Activated CD4-positive, alpha-beta T cell treated with anti-CD3 and anti-CD28 coated beads for 36 hours (primary cell): ENCODE measurements at regions not wholly inside any gene's neighbourhood (a gene's known extent, or its start where the extent isn't known, plus 50 kb on each side); places are given as distances from the start of the nearest gene placed in this dataset.
"Not testable (repeated sequence)": the region's sequence is repeated elsewhere in the genome, so short reads cannot be mapped to it uniquely, and the experiment has no call there.

Experiments used
- ATAC-seq: fragments of 200-7000 bp; cut with Tn5 transposase; one replicate; pipeline ENCODE4 v1.10.0; 2021; ENCODE audit warnings: mild to moderate bottlenecking, moderate library complexity
- CTCF ChIA-PET: fragments of 350-600 bp; sonication (Branson Sonifier 250); formaldehyde crosslinking; loops from one replicate; lab custom pipeline; 2021; ENCODE audit warnings: antibody characterized with exemption; lab: Charles Lee
- POLR2A ChIA-PET: fragments of 350-600 bp; sonication (Branson Sonifier 250); formaldehyde crosslinking; loops from one replicate; lab custom pipeline; 2021; ENCODE audit warnings: antibody characterized with exemption, inconsistent platforms; lab: Charles Lee
- DNase-seq: peaks from one replicate; pipeline ENCODE4 v3.0.0-alpha.2; 2020
- H3K27ac Mint-ChIP-seq: one replicate; pipeline ENCODE4 v1.8.0; 2021; ENCODE audit warnings: mixed read lengths
- H3K27me3 Mint-ChIP-seq: one replicate; pipeline ENCODE4 v1.8.0; 2021; ENCODE audit warnings: mixed read lengths
- H3K36me3 Mint-ChIP-seq: one replicate; pipeline ENCODE4 v1.8.0; 2021; ENCODE audit warnings: low read depth, mixed read lengths
- H3K4me1 Mint-ChIP-seq: one replicate; pipeline ENCODE4 v1.8.0; 2021; ENCODE audit warnings: mixed read lengths
- H3K4me3 Mint-ChIP-seq: one replicate; pipeline ENCODE4 v1.8.0; 2021; ENCODE audit warnings: mild to moderate bottlenecking, moderate library complexity, mixed read lengths
- H3K9me3 Mint-ChIP-seq: one replicate; pipeline ENCODE4 v1.8.0; 2021; ENCODE audit warnings: low read depth, mixed read lengths
- intact Hi-C, 2 experiments: fragments of 100-400 bp; cut with DNase I in 1 of 2; cut with micrococcal nuclease in 1 of 2; formaldehyde crosslinking; loops; one replicate each; pipeline versions ENCODE4 v1.14.2 to v1.15.1; 2022 to 2024; cut with DNase I, micrococcal nuclease

DNA sequence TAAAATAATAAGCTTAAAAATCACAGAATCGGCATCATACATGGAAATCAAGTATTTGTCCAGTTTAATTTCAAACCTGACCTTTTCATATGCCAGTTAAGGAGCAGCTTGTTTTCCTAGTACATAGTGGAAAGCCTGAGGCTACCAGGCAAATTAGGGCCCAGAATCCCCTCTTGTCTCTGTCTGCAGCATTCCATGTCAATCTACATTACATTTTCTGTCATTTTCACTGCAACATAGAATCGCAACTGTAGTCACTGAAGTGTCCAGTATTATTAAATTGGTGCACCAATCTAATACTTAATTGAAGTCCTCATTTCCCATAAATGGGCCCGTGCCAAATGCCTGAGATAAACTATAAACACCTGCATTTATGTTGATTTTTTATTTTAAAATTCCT lies 1352.2 kb upstream of the ACO1 start:
- H3K4me1 Mint-ChIP-seq = peaks cover 8% of the 10 kb centered on the region
- H3K27me3 Mint-ChIP-seq = no peaks in the 10 kb centered on the region
- ChIA-PET CTCF (interaction anchor here (0.6 to 0.7 kb wide), 4 partner anchors 44 to 798 kb away, joined by 3 read pairs; no protein-coding TSS in a partner anchor), POLR2A (no interaction called here)
- H3K36me3 Mint-ChIP-seq = no peaks in the 10 kb centered on the region
- no peak overlapping the region for H3K4me3 Mint-ChIP-seq
- no peaks in the 10 kb centered on the region for H3K9me3 Mint-ChIP-seq
- DNase-seq (no peak), ATAC-seq (no peak)
- no peak overlapping the region for H3K27ac Mint-ChIP-seq
- intact Hi-C loops = no loop called here

DNA sequence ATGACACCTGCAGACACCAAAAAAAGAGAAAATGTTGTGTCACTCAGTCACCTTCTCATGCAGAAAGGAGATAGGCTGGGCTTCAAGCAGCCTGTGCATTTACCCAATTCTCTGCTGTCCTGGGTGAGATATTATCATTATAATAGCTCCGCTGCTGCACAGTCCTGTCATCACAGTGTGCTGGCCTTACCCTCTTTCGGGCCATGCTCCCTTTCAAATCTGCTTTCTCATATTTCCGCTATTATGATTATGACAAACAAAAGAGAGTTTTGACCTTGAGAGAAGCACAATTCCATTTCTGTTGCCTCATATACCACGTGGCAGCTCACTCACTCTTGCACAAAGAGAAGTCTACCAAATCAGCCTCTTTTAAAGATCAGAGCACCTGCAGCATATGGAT lies 1350.1 kb upstream of the ACO1 start:
- ATAC-seq (no peak), DNase-seq (no peak)
- Mint-ChIP-seq H3K36me3 (no peaks in the 10 kb centered on the region), H3K4me3 (no peak overlapping the region), H3K27ac (no peak overlapping the region), H3K9me3 (no peaks in the 10 kb centered on the region), H3K27me3 (no peaks in the 10 kb centered on the region), H3K4me1 (peaks cover 8% of the 10 kb centered on the region)
- POLR2A ChIA-PET = no interaction called here
- intact Hi-C loops = no loop called here
- CTCF ChIA-PET = no interaction called here

DNA sequence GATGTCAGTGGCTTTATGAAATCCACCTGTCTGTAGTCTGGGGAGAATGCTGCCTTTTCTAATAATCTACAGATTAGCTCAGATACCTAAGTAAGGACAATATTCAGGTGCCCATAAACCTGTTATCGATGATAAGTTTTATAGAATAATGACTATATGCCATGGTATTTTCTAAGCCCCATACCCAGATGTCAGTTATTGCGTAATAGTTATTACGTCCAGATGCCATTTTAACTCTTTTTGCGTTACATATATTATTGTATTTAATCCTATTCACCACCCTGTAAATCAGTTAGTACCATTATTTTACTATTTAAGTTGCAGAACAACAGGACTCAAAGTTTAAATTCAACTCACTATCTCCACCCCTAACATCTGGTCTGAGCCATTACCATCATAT lies 1343.9 kb upstream of the ACO1 start:
- ChIA-PET POLR2A (no interaction called here), CTCF (no interaction called here)
- Mint-ChIP-seq H3K27ac (no peak overlapping the region), H3K27me3 (no peaks in the 10 kb centered on the region), H3K4me1 (no peaks in the 10 kb centered on the region), H3K9me3 (no peaks in the 10 kb centered on the region), H3K36me3 (no peaks in the 10 kb centered on the region), H3K4me3 (no peak overlapping the region)
- DNase-seq (no peak), ATAC-seq (no peak)
- intact Hi-C loops = no loop called here

DNA sequence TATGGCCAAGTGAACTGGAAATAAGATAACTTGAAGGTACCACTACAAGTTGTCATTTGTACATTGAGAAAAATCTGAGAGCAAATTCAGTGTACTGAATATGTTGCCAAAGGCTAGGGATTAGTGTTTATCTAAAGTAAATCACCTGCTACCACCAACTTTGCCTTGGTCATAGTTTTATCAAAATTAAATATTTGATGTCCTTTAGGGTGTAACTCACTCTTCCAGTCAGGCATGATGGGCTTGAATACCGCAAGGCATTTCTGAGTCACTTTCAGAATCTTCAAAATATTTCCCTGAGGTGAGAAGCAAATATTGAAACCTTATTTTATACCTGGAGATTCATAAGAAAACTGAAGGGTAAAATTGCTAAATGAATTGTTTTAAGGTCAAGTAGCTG lies 1338.6 kb upstream of the ACO1 start:
- POLR2A ChIA-PET = no interaction called here
- no peaks in the 10 kb centered on the region for H3K9me3 Mint-ChIP-seq
- no peaks in the 10 kb centered on the region for H3K36me3 Mint-ChIP-seq
- H3K27me3 Mint-ChIP-seq = no peaks in the 10 kb centered on the region
- H3K4me1 Mint-ChIP-seq = no peaks in the 10 kb centered on the region
- ATAC-seq (no peak), DNase-seq (no peak)
- CTCF ChIA-PET = no interaction called here
- intact Hi-C loops = no loop called here
- H3K4me3 Mint-ChIP-seq = no peak overlapping the region
- no peak overlapping the region for H3K27ac Mint-ChIP-seq

DNA sequence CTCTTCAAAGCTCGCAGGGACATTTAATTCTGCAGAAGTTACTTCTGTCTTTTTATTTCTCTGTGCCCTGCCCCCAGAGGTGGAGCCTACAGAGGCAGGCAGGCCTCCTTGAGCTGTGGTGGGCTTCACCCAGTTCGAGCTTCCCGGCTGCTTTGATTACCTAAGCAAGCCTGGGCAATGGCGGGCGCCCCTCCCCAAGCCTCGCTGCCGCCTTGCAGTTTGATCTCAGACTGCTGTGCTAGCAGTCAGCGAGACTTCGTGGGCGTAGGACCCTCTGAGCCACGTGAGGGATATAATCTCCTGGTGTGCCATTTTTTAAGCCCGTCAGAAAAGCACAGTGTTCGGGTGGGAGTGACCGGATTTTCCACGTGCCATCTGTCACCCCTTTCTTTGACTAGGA lies 1322.9 kb upstream of the ACO1 start:
- H3K4me3 Mint-ChIP-seq, DNase-seq, ATAC-seq, H3K27me3 Mint-ChIP-seq, H3K9me3 Mint-ChIP-seq, POLR2A ChIA-PET, H3K27ac Mint-ChIP-seq, H3K4me1 Mint-ChIP-seq, intact Hi-C loops, CTCF ChIA-PET, H3K36me3 Mint-ChIP-seq: not testable (repeated sequence)

DNA sequence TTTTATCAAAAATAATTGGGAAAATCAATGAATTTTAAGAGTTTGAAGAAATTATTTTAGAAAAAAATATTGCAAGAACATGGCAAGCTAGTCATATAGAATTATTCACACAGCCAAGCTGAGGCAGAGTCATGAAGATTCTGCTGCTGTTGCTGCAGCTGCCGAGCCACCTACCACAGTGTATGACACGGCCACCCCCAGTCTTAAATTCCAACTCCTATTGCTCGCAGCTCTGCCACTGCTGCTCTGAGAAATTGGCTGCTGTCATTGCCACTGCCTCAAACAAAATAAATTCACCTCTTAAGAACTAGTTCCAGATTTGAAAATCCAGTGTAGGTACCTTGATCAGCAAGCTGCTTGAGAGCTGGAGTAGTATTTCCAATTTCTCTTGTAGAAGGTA lies 1318.8 kb upstream of the ACO1 start:
- ChIA-PET CTCF (no interaction called here), POLR2A (no interaction called here)
- ATAC-seq = no peak
- no peak for DNase-seq
- no peak overlapping the region for H3K27ac Mint-ChIP-seq
- H3K4me1 Mint-ChIP-seq = no peaks in the 10 kb centered on the region
- intact Hi-C loops = no loop called here
- H3K9me3 Mint-ChIP-seq = no peaks in the 10 kb centered on the region
- no peaks in the 10 kb centered on the region for H3K36me3 Mint-ChIP-seq
- H3K27me3 Mint-ChIP-seq = no peaks in the 10 kb centered on the region
- no peak overlapping the region for H3K4me3 Mint-ChIP-seq

DNA sequence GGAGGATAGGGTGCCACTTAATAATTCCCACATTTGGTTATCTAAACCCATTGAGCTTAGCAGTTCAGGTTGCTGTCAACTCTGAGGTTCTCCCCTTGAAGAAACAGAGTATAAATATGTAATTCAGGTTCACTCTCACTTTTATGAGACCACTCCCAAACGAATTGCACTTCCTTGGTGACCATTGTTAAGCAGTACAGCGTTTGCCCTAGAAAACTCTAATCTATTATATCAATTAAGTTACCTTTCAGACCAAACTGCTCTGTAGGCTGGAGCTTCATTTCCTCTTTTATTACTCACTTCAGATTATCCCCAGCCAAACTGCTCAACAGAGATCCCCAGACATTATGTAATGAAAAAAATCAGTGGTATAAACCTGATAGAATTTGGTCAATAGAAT lies 1317.0 kb upstream of the ACO1 start:
- H3K9me3 Mint-ChIP-seq = no peaks in the 10 kb centered on the region
- no peak overlapping the region for H3K27ac Mint-ChIP-seq
- POLR2A ChIA-PET = no interaction called here
- H3K36me3 Mint-ChIP-seq = no peaks in the 10 kb centered on the region
- H3K4me3 Mint-ChIP-seq = no peak overlapping the region
- no peaks in the 10 kb centered on the region for H3K4me1 Mint-ChIP-seq
- no peak for DNase-seq
- intact Hi-C loops = no loop called here
- ATAC-seq = no peak
- CTCF ChIA-PET = no interaction called here
- H3K27me3 Mint-ChIP-seq = peaks cover 2% of the 10 kb centered on the region

DNA sequence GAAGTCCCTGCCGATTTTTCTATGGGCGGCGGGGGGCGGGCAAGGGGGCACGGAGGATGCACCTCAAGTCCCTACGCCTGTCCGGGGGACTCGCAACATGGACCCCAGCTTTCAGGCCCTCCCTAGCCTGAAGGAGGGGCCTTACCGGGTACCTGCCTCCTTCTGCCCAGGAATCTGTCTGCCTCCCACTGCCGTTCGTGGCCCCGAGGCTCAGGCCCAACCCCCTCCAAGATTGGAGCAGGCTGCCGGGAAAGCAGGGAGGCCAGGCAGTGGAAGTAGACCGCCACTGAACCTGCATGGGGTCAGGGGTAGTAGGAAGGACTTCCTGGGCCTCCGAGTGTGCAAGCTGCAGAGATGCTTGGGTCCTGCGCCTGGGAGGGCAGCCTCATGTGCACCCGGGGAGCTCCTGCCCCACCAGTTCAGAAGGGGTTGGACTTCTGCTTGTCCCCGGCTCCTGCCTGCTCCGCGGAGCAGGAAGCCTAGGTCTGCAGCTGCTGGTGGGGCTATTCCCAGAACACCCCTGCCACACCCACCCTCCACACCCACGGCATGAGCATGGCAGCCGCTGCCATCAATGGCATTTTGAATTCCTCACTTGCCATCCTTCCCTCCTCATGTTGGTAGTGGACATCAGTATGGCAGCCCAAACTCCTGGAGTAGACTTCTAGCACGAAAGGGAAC lies 1312.7 kb upstream of the ACO1 start:
- CTCF ChIA-PET = no interaction called here
- H3K4me3 Mint-ChIP-seq = no peak overlapping the region
- ATAC-seq = no peak

DNA sequence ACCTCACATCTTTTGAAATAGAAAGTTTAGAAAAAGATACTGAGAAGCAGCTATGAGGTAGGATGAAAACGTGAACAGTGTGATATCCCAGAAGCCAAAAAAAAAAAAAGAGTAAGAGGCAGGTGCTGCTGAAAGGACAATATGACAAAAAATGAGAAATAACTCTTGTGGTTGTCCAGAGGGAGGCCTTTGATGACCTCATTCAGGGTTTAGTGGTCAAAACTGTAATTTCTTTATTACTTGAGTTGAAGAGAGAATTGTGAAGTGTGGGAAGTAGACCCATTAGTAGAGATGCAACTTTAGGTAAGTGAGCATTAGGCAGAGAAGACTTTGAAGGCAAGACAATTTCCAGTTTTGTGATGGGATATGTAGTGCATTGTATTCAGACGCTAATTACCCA lies 1306.3 kb upstream of the ACO1 start:
- POLR2A ChIA-PET = no interaction called here
- intact Hi-C loops = no loop called here
- H3K4me3 Mint-ChIP-seq = no peak overlapping the region
- no peaks in the 10 kb centered on the region for H3K4me1 Mint-ChIP-seq
- DNase-seq = no peak
- H3K27me3 Mint-ChIP-seq = no peaks in the 10 kb centered on the region
- no peak overlapping the region for H3K27ac Mint-ChIP-seq
- H3K9me3 Mint-ChIP-seq = no peaks in the 10 kb centered on the region
- no peak for ATAC-seq
- H3K36me3 Mint-ChIP-seq = no peaks in the 10 kb centered on the region
- CTCF ChIA-PET = no interaction called here

More for the DNA sequence above, 1312.7 kb upstream of the ACO1 start:
- POLR2A ChIA-PET = no interaction called here
- Mint-ChIP-seq H3K27ac (no peak overlapping the region), H3K4me1 (no peaks in the 10 kb centered on the region), H3K36me3 (no peaks in the 10 kb centered on the region), H3K27me3 (peaks cover 2% of the 10 kb centered on the region), H3K9me3 (no peaks in the 10 kb centered on the region)
- intact Hi-C loops = no loop called here
- no peak for DNase-seq

DNA sequence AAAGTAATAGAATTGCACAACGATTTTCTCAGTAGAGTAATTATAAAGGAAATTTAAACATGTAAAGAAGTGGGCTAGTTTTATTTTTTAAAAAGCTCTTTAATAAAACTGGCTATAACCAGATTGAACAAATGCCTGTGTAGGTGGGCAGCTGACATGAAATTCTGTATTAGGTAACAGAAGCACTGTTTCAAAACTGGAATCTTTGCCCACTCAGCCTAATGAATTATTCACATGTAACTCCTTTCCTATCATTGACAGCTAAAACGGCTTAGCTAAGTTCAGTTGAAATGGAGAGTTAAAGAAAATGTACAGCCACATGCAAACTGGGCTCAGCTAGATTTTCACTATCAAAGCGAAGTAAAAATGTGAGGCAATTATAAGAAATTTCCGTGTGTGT lies 1300.1 kb upstream of the ACO1 start:
- Mint-ChIP-seq H3K27ac (no peak overlapping the region), H3K4me1 (no peaks in the 10 kb centered on the region), H3K4me3 (no peak overlapping the region), H3K27me3 (no peaks in the 10 kb centered on the region), H3K36me3 (no peaks in the 10 kb centered on the region), H3K9me3 (no peaks in the 10 kb centered on the region)
- POLR2A ChIA-PET = interaction anchor here (0.6 kb wide), 1 partner anchor 119 kb away, joined by 4 read pairs; no protein-coding TSS in a partner anchor
- intact Hi-C loops = no loop called here
- DNase-seq (no peak), ATAC-seq (no peak)
- CTCF ChIA-PET = no interaction called here

DNA sequence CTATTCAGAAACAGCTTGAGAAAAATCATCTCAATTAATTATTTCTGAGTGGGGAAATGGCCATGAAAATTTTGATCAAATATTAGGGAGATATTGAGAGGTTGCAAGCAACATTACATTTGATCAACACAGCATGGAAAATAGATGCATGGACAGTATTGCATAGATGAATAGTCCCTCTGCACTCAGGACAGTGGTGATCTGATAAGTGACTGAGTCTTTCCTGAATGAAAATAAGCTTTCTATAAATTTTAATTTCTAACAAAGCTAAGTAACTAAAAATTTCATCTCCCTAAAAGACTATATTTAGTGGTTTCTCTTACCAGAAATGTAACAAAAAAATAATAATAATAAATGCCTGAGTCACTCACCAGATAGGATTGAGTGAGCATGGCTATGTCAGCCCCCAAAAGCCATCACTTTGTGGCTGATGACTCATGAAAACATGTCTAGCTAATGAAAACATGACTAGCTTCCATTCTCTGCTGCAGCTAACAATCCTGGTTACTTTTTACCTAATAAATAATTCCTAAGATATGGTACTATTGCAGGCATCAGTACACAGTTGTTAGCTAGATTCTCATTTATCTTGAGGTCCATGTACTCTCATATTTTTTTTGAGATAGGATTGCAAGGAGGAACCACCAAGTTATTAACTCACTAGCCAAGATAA lies 1294.8 kb upstream of the ACO1 start:
- no peak for DNase-seq
- Mint-ChIP-seq H3K36me3 (no peaks in the 10 kb centered on the region), H3K27me3 (no peaks in the 10 kb centered on the region), H3K27ac (no peak overlapping the region), H3K9me3 (no peaks in the 10 kb centered on the region), H3K4me3 (no peak overlapping the region), H3K4me1 (no peaks in the 10 kb centered on the region)
- intact Hi-C loops = no loop called here
- ChIA-PET POLR2A (no interaction called here), CTCF (interaction anchor here (1.0 kb wide), 2 partner anchors 8 to 17 kb away, joined by 3 read pairs; no protein-coding TSS in a partner anchor)
- ATAC-seq = no peak

DNA sequence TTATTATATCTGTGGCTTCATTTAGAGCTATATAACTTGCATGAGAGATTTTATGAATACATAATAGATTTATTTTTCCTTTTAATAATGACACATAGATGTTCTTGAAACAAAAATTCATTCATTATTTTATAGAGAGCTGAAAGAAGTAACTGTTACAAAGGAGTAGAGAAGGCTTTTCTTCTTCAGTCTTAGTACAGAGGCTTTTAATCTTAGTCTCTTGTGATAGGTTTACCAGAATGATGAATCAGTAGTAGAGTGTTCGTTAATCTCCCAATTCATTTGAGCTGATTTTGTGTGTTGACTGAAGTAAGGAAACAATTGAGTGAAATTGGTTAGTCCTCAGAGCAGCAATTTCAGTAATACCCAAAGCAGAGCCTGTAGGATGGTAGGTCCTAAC lies 1284.1 kb upstream of the ACO1 start:
- POLR2A ChIA-PET = no interaction called here
- H3K4me3 Mint-ChIP-seq = no peak overlapping the region
- H3K36me3 Mint-ChIP-seq = no peaks in the 10 kb centered on the region
- no peak overlapping the region for H3K27ac Mint-ChIP-seq
- H3K9me3 Mint-ChIP-seq = no peaks in the 10 kb centered on the region
- ATAC-seq = no peak
- intact Hi-C loops = no loop called here
- CTCF ChIA-PET = no interaction called here
- H3K27me3 Mint-ChIP-seq = peaks cover 3% of the 10 kb centered on the region
- no peak for DNase-seq
- no peaks in the 10 kb centered on the region for H3K4me1 Mint-ChIP-seq
